DND-41 (cell line): ENCODE measurements at regions not wholly inside any gene's neighbourhood (a gene's known extent, or its start where the extent isn't known, plus 50 kb on each side); places are given as distances from the start of the nearest gene placed in this dataset.

ENCODE experiments used
- CTCF ChIP-seq: IDR thresholded peaks from 2 replicates; pipeline ENCODE4 v1.5.1; 2012; ENCODE audit warnings: borderline replicate concordance, low read length, moderate library complexity, mild to moderate bottlenecking; ENCODE audit not compliant: poor library complexity, severe bottlenecking; ENCODE audit errors: extremely low read depth
- EZH2 ChIP-seq: IDR thresholded peaks from 3 replicates; pipeline ENCODE4 v1.6.1; 2012; ENCODE audit warnings: borderline replicate concordance, low read depth, mild to moderate bottlenecking, moderate library complexity, low read length, inconsistent platforms; ENCODE audit not compliant: severe bottlenecking

DNA sequence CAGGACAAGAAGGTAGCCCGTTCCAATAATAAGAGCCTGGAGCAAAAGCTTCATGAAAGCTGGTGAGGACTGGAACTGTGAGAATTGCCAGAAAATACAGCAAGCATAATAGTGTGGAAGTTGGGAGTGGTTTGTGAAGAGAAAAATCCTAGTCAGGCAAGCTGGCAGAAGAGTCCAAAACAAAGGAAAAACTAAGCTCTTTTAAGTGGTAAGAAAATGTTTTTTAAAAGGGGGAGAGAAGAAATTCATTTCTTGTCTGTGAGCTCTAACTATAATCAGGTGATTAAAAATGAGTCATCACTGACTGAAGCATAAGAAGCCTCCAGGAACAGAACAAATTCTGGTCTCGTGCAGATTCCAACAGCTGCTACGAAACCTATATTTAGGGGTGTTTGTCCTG lies 102.6 kb downstream of the CAAP1 start:
- TF ChIP-seq EZH2 = no peak
- TF ChIP-seq CTCF = no peak
